Activated CD8-positive, alpha-beta T cell treated with anti-CD3 and anti-CD28 coated beads, Interleukin-2, amount 10 ng/mL, durations not matched to agents 7 days and 5 days (primary cell): ENCODE measurements at regions not wholly inside any gene's neighbourhood (a gene's known extent, or its start where the extent isn't known, plus 50 kb on each side); places are given as distances from the start of the nearest gene placed in this dataset.
"Not testable (repeated sequence)": the region's sequence is repeated elsewhere in the genome, so short reads cannot be mapped to it uniquely, and the experiment has no call there.

Experiments
- ATAC-seq: fragments of 150-1000 bp; cut with Tn5 transposase; one replicate; pipeline ENCODE4 v1.10.0; 2021; ENCODE audit warnings: moderate library complexity
- CTCF ChIA-PET: fragments of 350-600 bp; sonication (Branson Sonifier 250); formaldehyde crosslinking; loops from one replicate; lab custom pipeline; 2021; ENCODE audit warnings: antibody characterized with exemption; lab: Charles Lee
- POLR2A ChIA-PET: fragments of 350-600 bp; sonication (Branson Sonifier 250); formaldehyde crosslinking; loops from one replicate; lab custom pipeline; 2021; ENCODE audit warnings: antibody characterized with exemption; lab: Charles Lee
- DNase-seq: peaks from one replicate; pipeline ENCODE4 v3.0.0-alpha.2; 2020
- H3K27ac Mint-ChIP-seq: one replicate; pipeline ENCODE4 v1.8.0; 2021; ENCODE audit warnings: mild to moderate bottlenecking, mixed read lengths
- H3K27me3 Mint-ChIP-seq: one replicate; pipeline ENCODE4 v1.8.0; 2021; ENCODE audit warnings: low read depth, mixed read lengths
- H3K36me3 Mint-ChIP-seq: one replicate; pipeline ENCODE4 v1.8.0; 2021; ENCODE audit warnings: low read depth, mixed read lengths
- H3K4me1 Mint-ChIP-seq: one replicate; pipeline ENCODE4 v1.8.0; 2021; ENCODE audit warnings: low read depth, mixed read lengths
- H3K4me3 Mint-ChIP-seq: one replicate; pipeline ENCODE4 v1.8.0; 2021; ENCODE audit warnings: mild to moderate bottlenecking, mixed read lengths
- H3K9me3 Mint-ChIP-seq: one replicate; pipeline ENCODE4 v1.8.0; 2022; ENCODE audit warnings: mixed read lengths; ENCODE audit not compliant: insufficient read depth

- H3K9me3 Mint-ChIP-seq, result no peaks in the 10 kb centered on the region
- no peaks in the 10 kb centered on the region for H3K27me3 Mint-ChIP-seq
- ChIA-PET POLR2A (no interaction called here), CTCF (interaction anchor here (0.8 kb wide), 2 partner anchors 16 to 82 kb away, joined by 3 read pairs; no protein-coding TSS in a partner anchor)
- H3K4me3 Mint-ChIP-seq, result no peak overlapping the region
- DNase-seq, result no peak
- ATAC-seq, result no peak
- H3K36me3 Mint-ChIP-seq, result no peaks in the 10 kb centered on the region
- H3K27ac Mint-ChIP-seq, result no peak overlapping the region
- H3K4me1 Mint-ChIP-seq, result peaks cover 2% of the 10 kb centered on the region
Observed at GRCh38 chr20:53776858-53777257, 183.2 kb upstream of the ZNF217 start.

DNA sequence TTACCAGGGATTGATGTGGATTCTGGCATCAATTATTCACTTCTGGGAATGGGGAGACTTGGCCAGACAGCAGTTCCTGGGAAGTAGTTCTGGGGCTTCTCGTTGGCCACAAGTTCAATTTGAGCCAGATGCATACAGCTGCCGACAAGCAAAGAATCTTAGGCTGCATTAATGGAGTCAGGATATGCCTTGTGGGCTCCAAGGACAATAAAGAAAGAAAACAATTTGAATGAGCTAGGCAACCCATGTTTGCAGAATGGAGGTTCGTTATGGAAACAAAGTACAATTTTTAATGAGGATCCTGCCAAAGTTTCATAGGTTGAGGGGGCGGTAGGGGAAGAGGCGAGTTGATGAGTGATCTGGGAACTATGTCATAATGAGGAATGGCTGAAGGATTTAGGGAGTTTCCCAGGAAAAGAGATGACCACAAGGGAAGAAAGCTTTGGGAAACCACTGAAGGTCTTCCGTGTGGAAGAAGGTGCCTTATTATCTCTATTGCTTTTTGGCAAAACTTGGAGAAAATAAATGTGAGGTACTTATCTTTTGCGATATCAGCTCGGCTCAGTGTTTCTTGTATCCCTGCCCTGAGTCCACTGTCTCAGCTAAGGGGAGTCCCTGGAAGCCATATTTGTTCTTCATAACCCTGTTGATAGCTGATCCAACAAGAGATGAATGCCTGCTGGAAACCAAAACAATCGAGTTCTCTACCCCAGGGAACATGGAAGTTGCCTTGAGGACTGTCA is 181.0 kb upstream of the ZNF217 start:
- ATAC-seq, result no peak
- DNase-seq, result no peak
- ChIA-PET POLR2A (interaction anchor here (0.6 kb wide), 1 partner anchor 93 kb away, joined by 4 read pairs; no protein-coding TSS in a partner anchor), CTCF (interaction anchor here (0.5 kb wide), 1 partner anchor 33 kb away, joined by 4 read pairs; no protein-coding TSS in a partner anchor)
- Mint-ChIP-seq H3K9me3 (no peaks in the 10 kb centered on the region), H3K4me3 (no peak overlapping the region), H3K27me3 (no peaks in the 10 kb centered on the region), H3K27ac (no peak overlapping the region), H3K4me1 (peaks cover 2% of the 10 kb centered on the region), H3K36me3 (no peaks in the 10 kb centered on the region)

- DNase-seq, result no peak
- ATAC-seq, result no peak
- Mint-ChIP-seq H3K4me3 (no peak overlapping the region), H3K9me3 (no peaks in the 10 kb centered on the region), H3K36me3 (no peaks in the 10 kb centered on the region), H3K27me3 (no peaks in the 10 kb centered on the region), H3K4me1 (peaks cover 2% of the 10 kb centered on the region), H3K27ac (no peak overlapping the region)
- ChIA-PET POLR2A (no interaction called here), CTCF (interaction anchor here (0.5 kb wide), 1 partner anchor 33 kb away, joined by 4 read pairs; no protein-coding TSS in a partner anchor)
Observed at GRCh38 chr20:53773792-53774401, 180.3 kb upstream of the ZNF217 start.

DNA sequence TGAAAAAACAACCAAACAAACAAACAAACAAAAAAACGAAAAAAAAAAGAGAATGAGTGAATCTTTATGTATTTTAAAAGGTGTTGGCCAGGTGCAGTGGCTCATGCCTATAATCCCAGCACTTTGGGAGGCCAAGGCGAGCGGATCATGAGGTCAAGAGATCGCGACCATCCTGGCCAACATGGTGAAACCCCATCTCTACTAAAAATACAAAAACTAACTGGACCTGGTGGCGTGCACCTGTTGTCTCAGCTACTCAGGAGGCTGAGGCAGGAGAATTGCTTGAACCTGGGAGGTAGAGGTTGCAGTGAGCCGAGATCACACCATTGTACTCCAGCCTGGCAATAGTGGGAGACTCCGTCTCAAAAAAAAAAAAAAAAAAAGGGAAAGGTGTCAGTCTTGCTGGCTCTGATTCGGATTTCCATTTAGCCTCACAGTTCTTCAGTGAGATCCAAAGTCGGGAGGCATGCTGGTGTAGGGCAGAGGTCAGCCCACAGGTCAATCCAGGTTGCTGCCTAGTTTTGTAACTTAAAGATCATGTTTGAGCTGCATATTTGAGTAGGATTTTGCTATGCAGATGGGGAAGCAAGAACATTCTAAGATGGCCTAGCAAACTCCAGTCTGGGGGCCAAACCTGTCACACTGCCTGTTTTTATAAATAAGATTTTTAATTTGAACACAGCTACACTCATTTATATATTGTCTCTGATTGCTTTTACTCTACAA is 179.6 kb upstream of the ZNF217 start:
- CTCF ChIA-PET, result interaction anchor here (0.6 kb wide), 1 partner anchor 137 kb away, joined by 3 read pairs; no protein-coding TSS in a partner anchor
- H3K4me1 Mint-ChIP-seq, ATAC-seq, H3K36me3 Mint-ChIP-seq, H3K27ac Mint-ChIP-seq, DNase-seq, H3K9me3 Mint-ChIP-seq, POLR2A ChIA-PET, H3K4me3 Mint-ChIP-seq, H3K27me3 Mint-ChIP-seq: not testable (repeated sequence)

- POLR2A ChIA-PET, result no interaction called here
- CTCF ChIA-PET, result interaction anchor here (3.0 kb wide), 1 partner anchor 13 kb away, joined by 9 read pairs; no protein-coding TSS in a partner anchor
- DNase-seq, result no peak
- H3K27me3 Mint-ChIP-seq, result no peaks in the 10 kb centered on the region
- no peak overlapping the region for H3K27ac Mint-ChIP-seq
- peaks cover 3% of the 10 kb centered on the region for H3K36me3 Mint-ChIP-seq
- ATAC-seq, result no peak
- peaks cover 14% of the 10 kb centered on the region for H3K4me1 Mint-ChIP-seq
- no peak overlapping the region for H3K4me3 Mint-ChIP-seq
- no peaks in the 10 kb centered on the region for H3K9me3 Mint-ChIP-seq
Observed at GRCh38 chr20:53769041-53769440, 175.4 kb upstream of the ZNF217 start.

DNA sequence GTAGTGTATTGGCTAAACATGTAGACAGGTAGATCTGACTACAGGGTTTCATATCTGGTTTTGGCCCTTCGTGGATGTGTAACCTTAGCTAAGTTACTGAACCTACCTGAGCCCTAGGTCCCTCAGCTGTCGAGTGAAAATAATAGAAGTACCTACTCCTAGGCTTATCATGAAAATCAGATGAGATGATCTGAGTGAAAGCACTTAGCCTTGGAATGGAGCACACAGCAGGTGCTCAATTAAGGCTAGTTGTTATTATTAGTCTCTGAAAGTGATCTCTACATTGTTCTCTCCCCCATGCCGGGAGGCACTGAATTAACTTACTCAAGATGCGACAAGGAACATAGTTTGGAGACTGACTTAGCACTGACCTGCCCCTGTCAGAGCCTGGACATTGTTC is 174.7 kb upstream of the ZNF217 start:
- H3K4me1 Mint-ChIP-seq, result peaks cover 19% of the 10 kb centered on the region
- CTCF ChIA-PET, result interaction anchor here (3.0 kb wide), 1 partner anchor 12 kb away, joined by 9 read pairs; no protein-coding TSS in a partner anchor
- ATAC-seq (no peak), DNase-seq (no peak)
- peaks cover 3% of the 10 kb centered on the region for H3K36me3 Mint-ChIP-seq
- no peaks in the 10 kb centered on the region for H3K9me3 Mint-ChIP-seq
- POLR2A ChIA-PET, result no interaction called here
- H3K4me3 Mint-ChIP-seq, result no peak overlapping the region
- no peaks in the 10 kb centered on the region for H3K27me3 Mint-ChIP-seq
- H3K27ac Mint-ChIP-seq, result no peak overlapping the region

- Mint-ChIP-seq H3K27me3 (no peaks in the 10 kb centered on the region), H3K4me1 (peaks cover 22% of the 10 kb centered on the region), H3K9me3 (no peaks in the 10 kb centered on the region), H3K36me3 (peaks cover 3% of the 10 kb centered on the region), H3K27ac (peak overlapping the region; percentile 31), H3K4me3 (peak overlapping the region; percentile 10)
- DNase-seq (peak; percentile 37), ATAC-seq (peak; percentile 64)
- CTCF ChIA-PET, result interaction anchor here (1.1 to 3.0 kb wide), 2 partner anchors 11 to 15 kb away, joined by 3 to 9 read pairs; no protein-coding TSS in a partner anchor
- POLR2A ChIA-PET, result no interaction called here
Observed at GRCh38 chr20:53767206-53767930, 173.7 kb upstream of the ZNF217 start.

DNA sequence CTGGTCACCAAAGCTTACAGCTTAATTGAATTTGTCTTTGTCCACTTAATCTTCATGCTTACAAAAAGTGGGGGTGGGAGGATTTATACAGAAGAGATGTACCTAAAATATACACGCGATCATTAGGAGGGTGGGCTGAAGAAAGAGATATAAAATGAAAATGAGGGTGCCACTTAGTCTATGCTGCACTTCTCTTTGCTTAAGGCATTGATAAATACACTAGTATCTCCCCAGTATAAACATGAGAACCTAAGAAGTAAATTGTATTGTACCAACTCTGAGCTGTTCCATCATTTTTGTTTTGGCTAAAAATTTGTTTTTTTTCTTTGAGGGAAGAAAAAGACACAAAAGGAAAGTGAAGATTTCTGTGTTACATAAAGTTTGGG is 170.8 kb upstream of the ZNF217 start:
- no peaks in the 10 kb centered on the region for H3K9me3 Mint-ChIP-seq
- no peak overlapping the region for H3K4me3 Mint-ChIP-seq
- no peak overlapping the region for H3K27ac Mint-ChIP-seq
- CTCF ChIA-PET, result no interaction called here
- peaks cover 3% of the 10 kb centered on the region for H3K36me3 Mint-ChIP-seq
- H3K4me1 Mint-ChIP-seq, result peaks cover 22% of the 10 kb centered on the region
- H3K27me3 Mint-ChIP-seq, result no peaks in the 10 kb centered on the region
- POLR2A ChIA-PET, result no interaction called here
- DNase-seq (no peak), ATAC-seq (no peak)

GRCh38 chr20:53763707-53764414 is 170.2 kb upstream of the ZNF217 start:
- peaks cover 23% of the 10 kb centered on the region for H3K4me1 Mint-ChIP-seq
- ChIA-PET CTCF (no interaction called here), POLR2A (interaction anchor here (1.1 kb wide), 1 partner anchor 14 kb away, joined by 3 read pairs; no protein-coding TSS in a partner anchor)
- no peaks in the 10 kb centered on the region for H3K9me3 Mint-ChIP-seq
- H3K27ac Mint-ChIP-seq, result no peak overlapping the region
- peaks cover 3% of the 10 kb centered on the region for H3K36me3 Mint-ChIP-seq
- DNase-seq, result no peak
- ATAC-seq, result no peak
- H3K4me3 Mint-ChIP-seq, result no peak overlapping the region
- no peaks in the 10 kb centered on the region for H3K27me3 Mint-ChIP-seq

- CTCF ChIA-PET, result not testable (repeated sequence)
Observed at GRCh38 chr20:53762423-53762798, 168.8 kb upstream of the ZNF217 start.

More at GRCh38 chr20:53762423-53762798, 168.8 kb upstream of the ZNF217 start:
- not testable (repeated sequence) for H3K9me3 Mint-ChIP-seq, ATAC-seq, H3K36me3 Mint-ChIP-seq, DNase-seq, H3K4me3 Mint-ChIP-seq, H3K27me3 Mint-ChIP-seq
- Mint-ChIP-seq H3K4me1 (peaks cover 23% of the 10 kb centered on the region), H3K27ac (peak overlapping the region; percentile 43)
- POLR2A ChIA-PET, result interaction anchor here (0.6 kb wide), 1 partner anchor 77 kb away, joined by 3 read pairs; no protein-coding TSS in a partner anchor
